ENCODE measurements at regions not wholly inside any gene's neighbourhood (a gene's known extent, or its start where the extent isn't known, plus 50 kb on each side); places are given as distances from the start of the nearest gene placed in this dataset.

- Mint-ChIP-seq H3K27ac (ENCODE audit: unreplicated experiment) (no peak overlapping the region), H3K36me3 (ENCODE audit: insufficient read depth, unreplicated experiment) (no peaks in the 10 kb centered on the region), H3K4me1 (ENCODE audit: low read depth, unreplicated experiment) (no peaks in the 10 kb centered on the region), H3K27me3 (ENCODE audit: insufficient read depth, unreplicated experiment) (no peaks in the 10 kb centered on the region), H3K9me3 (ENCODE audit: unreplicated experiment) (no peaks in the 10 kb centered on the region), H3K4me3 (ENCODE audit: unreplicated experiment) (no peak overlapping the region)
- H3K36me3 ChIP-seq (ENCODE audit: control insufficient read depth, insufficient read depth, low read length) = no peaks in the 10 kb centered on the region
- no peaks in the 10 kb centered on the region for H3K27me3 ChIP-seq (replicated peaks; ENCODE audit: control insufficient read depth, insufficient read depth, low read length)
- CTCF ChIA-PET = no interaction called here
- POLR2A ChIA-PET = no interaction called here
- no peaks in the 10 kb centered on the region for H3K4me1 ChIP-seq
- intact Hi-C loops (cut with micrococcal nuclease; ENCODE audit: unreplicated experiment) = no loop called here
- BruUV-seq (replicated peaks) = no TSS peak
- no peak overlapping the region for H3K4me3 ChIP-seq (ENCODE audit: low read depth, low read length)
- TF ChIP-seq, protein P1, sequence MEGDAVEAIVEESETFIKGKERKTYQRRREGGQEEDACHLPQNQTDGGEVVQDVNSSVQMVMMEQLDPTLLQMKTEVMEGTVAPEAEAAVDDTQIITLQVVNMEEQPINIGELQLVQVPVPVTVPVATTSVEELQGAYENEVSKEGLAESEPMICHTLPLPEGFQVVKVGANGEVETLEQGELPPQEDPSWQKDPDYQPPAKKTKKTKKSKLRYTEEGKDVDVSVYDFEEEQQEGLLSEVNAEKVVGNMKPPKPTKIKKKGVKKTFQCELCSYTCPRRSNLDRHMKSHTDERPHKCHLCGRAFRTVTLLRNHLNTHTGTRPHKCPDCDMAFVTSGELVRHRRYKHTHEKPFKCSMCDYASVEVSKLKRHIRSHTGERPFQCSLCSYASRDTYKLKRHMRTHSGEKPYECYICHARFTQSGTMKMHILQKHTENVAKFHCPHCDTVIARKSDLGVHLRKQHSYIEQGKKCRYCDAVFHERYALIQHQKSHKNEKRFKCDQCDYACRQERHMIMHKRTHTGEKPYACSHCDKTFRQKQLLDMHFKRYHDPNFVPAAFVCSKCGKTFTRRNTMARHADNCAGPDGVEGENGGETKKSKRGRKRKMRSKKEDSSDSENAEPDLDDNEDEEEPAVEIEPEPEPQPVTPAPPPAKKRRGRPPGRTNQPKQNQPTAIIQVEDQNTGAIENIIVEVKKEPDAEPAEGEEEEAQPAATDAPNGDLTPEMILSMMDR (IDR thresholded peaks at IDR 0.05; ENCODE audit: insufficient read depth in 1 of 2, low read depth in 1 of 2, low read length in 1 of 2, severe bottlenecking in 1 of 2, unreplicated experiment in 1 of 2) = no peak
- no peaks in the 10 kb centered on the region for H3K9me3 ChIP-seq
- DNase-seq = no peak
Observed at GRCh38 chrX:120819126-120819525, 56.5 kb downstream of the CT47B1 start.

DNA sequence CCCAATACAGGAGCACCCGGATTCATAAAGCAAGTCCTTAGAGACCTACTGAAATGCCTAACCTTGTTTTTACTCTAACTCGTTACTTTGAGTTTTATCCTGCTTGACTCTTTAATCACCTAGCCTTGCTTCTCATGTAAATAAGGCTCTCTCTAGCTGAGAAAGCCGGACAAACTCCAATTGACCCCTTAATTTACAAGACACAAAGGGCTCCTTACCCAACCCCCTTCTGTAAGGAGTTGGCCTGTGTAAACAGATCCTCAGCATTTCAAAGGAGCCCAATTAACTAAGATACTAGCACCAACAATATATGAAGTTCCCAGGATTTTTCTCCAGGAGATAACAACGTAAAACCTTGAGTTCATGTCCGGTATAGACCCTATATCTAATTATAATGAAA, 61.7 kb downstream of the CT47B1 start:
- TF ChIP-seq, protein P1 (IDR thresholded peaks at IDR 0.05; ENCODE audit: insufficient read depth in 1 of 2, low read depth in 1 of 2, low read length in 1 of 2, severe bottlenecking in 1 of 2, unreplicated experiment in 1 of 2) = no peak
- intact Hi-C loops (cut with micrococcal nuclease; ENCODE audit: unreplicated experiment) = no loop called here
- no peaks in the 10 kb centered on the region for H3K36me3 ChIP-seq (ENCODE audit: control insufficient read depth, insufficient read depth, low read length)
- no peaks in the 10 kb centered on the region for H3K9me3 ChIP-seq
- Mint-ChIP-seq H3K27ac (ENCODE audit: unreplicated experiment) (no peak overlapping the region), H3K27me3 (ENCODE audit: insufficient read depth, unreplicated experiment) (no peaks in the 10 kb centered on the region), H3K9me3 (ENCODE audit: unreplicated experiment) (peaks cover under 1% of the 10 kb centered on the region), H3K4me1 (ENCODE audit: low read depth, unreplicated experiment) (no peaks in the 10 kb centered on the region), H3K4me3 (ENCODE audit: unreplicated experiment) (no peak overlapping the region), H3K36me3 (ENCODE audit: insufficient read depth, unreplicated experiment) (no peaks in the 10 kb centered on the region)
- H3K27me3 ChIP-seq (replicated peaks; ENCODE audit: control insufficient read depth, insufficient read depth, low read length) = no peaks in the 10 kb centered on the region
- ChIA-PET POLR2A (no interaction called here), CTCF (no interaction called here)
- H3K4me3 ChIP-seq (ENCODE audit: low read depth, low read length) = no peak overlapping the region
- no TSS peak for BruUV-seq (replicated peaks)
- no peaks in the 10 kb centered on the region for H3K4me1 ChIP-seq
- DNase-seq = no peak

- ChIA-PET POLR2A (no interaction called here), CTCF (no interaction called here)
- Histone ChIP-seq H3K4me1 (no peaks in the 10 kb centered on the region), H3K9me3 (no peaks in the 10 kb centered on the region), H3K27me3 (replicated peaks; ENCODE audit: control insufficient read depth, insufficient read depth, low read length) (no peaks in the 10 kb centered on the region), H3K4me3 (ENCODE audit: low read depth, low read length) (no peak overlapping the region), H3K36me3 (ENCODE audit: control insufficient read depth, insufficient read depth, low read length) (no peaks in the 10 kb centered on the region)
- BruUV-seq (replicated peaks) = no TSS peak
- H3K4me1 Mint-ChIP-seq (ENCODE audit: low read depth, unreplicated experiment) = no peaks in the 10 kb centered on the region
- intact Hi-C loops (cut with micrococcal nuclease; ENCODE audit: unreplicated experiment) = no loop called here
- H3K4me3 Mint-ChIP-seq (ENCODE audit: unreplicated experiment) = no peak overlapping the region
- no peaks in the 10 kb centered on the region for H3K36me3 Mint-ChIP-seq (ENCODE audit: insufficient read depth, unreplicated experiment)
- H3K27ac Mint-ChIP-seq (ENCODE audit: unreplicated experiment) = no peak overlapping the region
- H3K9me3 Mint-ChIP-seq (ENCODE audit: unreplicated experiment) = no peaks in the 10 kb centered on the region
- no peak for DNase-seq
- TF ChIP-seq, protein P1 (IDR thresholded peaks at IDR 0.05; ENCODE audit: insufficient read depth in 1 of 2, low read depth in 1 of 2, low read length in 1 of 2, severe bottlenecking in 1 of 2, unreplicated experiment in 1 of 2) = no peak
- no peaks in the 10 kb centered on the region for H3K27me3 Mint-ChIP-seq (ENCODE audit: insufficient read depth, unreplicated experiment)
Observed at GRCh38 chrX:120801426-120801825, 74.2 kb downstream of the CT47B1 start.

All from Caco-2 (cell line).